HG02763 (cell line): ENCODE measurements at regions not wholly inside any gene's neighbourhood (a gene's known extent, or its start where the extent isn't known, plus 50 kb on each side); places are given as distances from the start of the nearest gene placed in this dataset.
"Not testable (repeated sequence)": the region's sequence is repeated elsewhere in the genome, so short reads cannot be mapped to it uniquely, and the experiment has no call there.

Experiments used
- ATAC-seq: cut with Tn5 transposase; IDR thresholded peaks from one replicate; pipeline ENCODE4 v1.9.1; 2021; ENCODE audit warnings: mild to moderate bottlenecking, moderate library complexity; ENCODE audit not compliant: unreplicated experiment

DNA sequence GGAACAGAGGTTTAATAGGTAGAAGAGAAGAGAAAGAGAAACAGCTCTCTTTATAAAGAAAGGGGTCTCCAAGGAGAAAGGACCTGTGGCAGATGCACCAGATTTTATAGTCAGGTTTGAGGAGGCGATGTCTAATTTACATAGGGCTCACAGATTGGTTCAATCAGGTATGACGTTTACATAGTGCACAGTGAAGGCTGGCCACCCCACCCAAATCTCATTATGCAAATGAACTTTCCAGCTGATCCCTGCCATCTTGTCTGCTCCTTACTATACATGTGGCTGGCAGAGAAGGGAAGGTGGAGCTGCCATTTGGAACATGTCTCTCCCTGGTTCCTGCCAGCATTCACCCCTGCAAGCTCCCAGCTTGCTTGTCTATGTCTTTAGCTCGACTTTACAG is 557.8 kb downstream of the SUCLG1 start:
- no peak for ATAC-seq

DNA sequence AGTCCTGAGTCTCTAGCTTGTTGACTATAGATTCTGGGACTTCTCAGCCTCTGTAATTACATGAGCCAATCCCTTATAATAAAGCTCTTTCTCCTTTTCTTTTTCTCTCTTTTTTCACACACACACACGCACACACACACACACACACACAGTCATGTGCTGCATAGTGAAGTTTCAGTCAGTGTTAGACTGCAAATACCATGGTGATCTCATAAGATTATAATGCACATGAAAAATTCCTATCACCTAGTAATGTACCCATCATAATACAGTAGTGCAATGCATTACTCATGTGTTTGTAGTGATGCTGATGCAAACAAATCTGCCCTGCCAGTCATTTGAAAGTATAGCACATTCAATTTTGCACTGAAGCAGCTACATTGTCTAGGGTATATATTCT is 558.2 kb downstream of the SUCLG1 start:
- no peak for ATAC-seq

DNA sequence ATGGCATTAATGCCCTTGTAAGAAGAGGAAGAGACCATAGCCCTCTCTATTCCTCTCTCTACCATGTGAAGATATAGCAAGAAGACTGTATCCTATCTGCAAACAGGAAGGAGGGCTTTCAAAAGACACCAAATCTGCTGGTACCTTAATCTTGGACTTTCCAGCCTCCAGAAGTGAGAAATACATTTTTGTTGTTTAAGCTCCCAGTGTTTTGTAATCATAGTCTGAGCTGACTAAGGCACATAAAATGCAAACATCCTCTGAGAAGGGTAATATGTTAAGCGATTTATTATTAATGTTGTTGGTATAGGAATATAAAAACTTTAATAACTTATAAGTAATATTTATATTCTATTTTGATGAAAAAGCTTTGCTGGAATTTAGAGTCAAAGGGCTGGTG is 559.8 kb downstream of the SUCLG1 start:
- ATAC-seq = no peak

DNA sequence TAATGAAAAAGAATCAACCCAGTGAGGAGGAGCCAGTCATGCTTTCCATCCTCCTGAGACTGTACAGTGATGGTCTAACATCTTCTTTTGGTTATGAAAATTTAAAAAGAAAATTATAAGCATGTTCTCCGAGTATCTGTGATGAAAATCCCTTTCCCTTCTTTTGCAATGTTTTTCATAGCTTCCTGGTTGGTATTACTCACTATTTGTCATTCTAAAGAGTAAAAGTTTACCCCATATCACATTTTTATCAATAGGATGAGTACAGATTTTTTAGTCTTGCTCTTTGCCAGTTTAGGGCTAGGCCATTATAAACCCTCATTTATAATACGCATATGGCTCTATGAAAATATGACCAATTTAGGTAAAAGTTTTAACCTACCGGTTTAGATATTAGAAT is 564.1 kb downstream of the SUCLG1 start:
- ATAC-seq = no peak

DNA sequence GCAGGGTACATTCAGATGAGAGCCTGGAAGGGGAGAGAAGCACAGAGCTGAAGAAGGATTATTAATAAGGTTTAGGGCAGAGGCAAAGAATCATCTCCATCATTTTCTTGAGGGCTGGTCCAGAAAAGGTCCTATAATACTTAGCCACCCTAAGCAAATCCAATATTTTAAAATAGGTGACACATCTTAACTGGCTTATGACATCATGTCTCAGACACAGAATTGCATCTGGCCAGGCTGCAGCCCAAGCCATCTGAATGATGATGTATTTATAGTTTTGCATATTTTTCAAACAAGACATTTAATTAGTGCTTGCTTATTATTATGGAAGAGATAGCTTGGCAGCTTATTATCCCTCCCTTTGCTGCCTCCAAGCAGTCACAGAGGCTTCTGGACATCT is 571.3 kb downstream of the SUCLG1 start:
- ATAC-seq = no peak

DNA sequence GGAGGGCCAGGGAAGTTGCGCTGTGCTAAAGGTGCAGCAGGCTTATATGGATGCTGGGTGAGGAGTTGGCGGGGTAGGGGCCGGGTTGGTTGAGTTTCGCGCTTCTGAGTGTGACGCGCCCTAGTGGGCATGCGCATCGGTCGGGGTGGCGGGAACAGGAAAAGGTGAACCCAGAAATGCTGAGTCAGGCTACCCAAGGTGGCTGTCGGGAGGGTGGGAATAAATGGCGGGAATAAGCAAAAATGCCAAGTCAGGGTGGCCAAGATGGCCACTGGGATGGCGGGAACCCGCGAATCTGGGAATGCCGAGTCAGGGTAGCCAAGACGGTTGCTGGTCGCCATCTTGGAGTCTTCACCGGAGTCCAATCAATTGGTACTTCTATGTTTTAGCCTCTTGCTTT is 580.0 kb downstream of the SUCLG1 start:
- ATAC-seq = no peak

DNA sequence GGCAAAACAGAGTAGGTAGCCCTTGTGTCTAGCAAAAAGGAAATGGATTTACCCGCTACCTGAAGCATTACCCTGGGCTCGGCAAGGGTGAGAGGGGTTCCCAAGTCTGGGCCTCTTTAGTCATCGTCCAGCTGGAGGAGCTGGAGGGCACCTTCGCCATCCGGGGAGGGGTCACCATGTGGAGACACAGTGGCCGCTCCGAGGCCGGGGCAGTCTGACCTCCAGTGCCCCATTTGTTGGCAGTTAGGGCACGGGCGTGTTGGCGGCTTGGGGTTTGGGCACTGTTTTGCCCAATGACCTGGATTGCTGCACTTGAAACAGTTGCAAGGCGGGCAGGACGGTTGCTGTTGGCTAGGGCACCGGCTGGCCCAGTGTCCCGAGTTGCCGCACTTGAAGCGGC is 581.8 kb downstream of the SUCLG1 start:
- not testable (repeated sequence) for ATAC-seq

DNA sequence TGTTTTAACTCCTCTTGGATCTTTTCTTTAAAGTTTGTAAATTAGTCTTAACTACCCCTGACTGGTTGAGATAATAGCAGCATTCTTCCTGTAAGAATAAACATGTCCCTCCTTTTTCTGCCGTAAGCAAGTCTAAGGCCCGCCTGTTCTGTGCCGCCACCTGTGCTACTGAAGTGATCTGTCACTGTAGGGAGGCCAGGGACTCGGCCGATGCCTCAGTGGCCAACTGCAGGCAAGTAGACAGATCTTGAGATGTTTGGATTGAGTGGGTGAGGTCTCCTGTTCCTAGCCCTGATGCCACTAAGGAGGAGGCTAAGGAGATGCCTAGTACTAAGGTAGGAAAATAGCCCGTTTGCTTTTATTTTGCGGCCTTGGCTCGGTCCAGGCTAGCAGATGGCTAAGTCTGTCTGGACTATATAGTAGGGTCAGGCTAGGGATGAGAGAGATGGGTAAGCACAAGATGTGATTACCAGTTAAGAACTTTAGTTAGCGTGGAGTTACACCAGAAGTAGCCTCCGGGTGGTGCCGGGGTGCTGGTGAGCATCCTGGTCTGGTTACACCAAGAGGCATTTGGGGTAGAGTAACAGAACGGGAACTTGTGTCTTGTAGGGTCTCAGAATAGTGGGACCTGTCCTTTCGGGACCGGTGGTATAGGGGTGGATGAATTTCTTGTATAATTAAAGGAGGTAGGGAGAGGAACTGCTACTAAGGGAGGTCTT is 584.2 kb downstream of the SUCLG1 start:
- ATAC-seq = no peak

DNA sequence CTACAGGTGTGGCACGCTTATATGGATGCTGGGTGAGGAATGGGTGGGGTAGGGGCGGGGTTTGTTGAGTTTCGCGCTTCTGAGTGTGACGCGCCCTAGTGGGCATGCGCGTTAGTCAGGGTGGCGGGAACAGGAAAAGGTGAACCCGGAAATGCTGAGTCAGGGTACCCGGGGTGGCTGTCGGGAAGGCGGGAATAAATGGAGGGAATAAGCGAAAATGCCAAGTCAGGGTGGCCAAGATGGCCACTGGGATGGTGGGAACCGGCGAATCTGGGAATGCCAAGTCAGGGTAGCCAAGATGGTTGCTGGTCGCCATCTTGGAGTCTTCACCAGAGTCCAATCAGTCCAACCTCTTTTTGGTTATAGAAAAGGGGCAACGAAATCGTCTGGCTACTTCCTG is 585.0 kb downstream of the SUCLG1 start:
- ATAC-seq = no peak

DNA sequence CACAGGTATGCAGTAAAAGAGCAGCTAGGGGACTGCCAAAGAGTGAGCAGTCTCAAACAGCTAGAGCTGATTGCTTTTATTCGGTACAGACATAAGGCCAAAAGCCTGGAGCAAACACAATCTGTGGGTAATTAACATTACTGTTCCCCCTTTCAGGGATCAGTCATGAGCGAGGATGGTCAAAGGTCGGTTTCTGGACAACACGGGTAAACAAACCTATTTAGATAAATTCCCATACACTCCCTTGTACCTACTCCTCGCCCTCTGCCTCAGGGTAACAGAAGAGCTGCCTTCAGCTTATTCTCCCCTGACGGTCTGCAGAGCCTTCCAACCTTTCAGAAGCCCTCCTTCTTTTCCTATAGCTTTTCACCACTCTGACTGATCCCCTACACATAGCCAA is 586.0 kb downstream of the SUCLG1 start:
- no peak for ATAC-seq

DNA sequence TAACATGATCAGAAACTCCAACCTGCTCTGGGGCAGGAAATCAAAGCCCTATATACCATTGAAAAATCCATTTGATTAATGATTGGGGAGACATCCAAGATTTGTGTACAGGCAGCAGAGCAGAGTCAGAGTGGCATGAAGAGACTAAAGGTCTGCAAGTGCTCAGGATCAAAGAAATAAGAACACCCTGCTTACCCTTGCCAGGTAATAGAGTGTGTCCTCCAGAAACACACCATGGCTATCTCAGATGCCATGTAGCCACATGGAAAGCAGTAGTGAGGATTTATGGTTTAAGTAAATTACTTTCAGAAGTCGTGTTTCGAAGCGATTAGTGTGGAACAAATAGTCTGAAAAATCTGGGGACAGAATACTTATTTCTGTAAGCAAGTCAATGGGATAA is 592.9 kb downstream of the SUCLG1 start:
- no peak for ATAC-seq

DNA sequence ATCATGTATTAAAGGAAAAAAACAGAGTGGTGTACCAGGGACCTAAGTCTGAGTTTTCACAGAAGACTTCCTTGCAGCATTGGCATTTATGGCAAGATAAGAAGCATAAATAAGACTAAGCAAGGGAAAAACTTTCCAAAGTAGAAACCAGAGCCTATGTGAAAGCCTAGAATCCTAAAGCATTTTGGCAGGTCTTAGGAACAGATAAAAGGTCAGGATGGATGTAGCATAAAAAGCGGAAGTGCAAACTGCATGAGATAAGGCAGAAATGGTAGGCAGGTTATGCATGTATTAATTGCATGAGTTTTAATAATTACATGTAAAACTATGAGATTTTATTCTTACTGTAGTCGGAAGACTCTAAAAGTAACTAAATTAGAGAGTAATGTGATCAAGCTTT is 596.5 kb downstream of the SUCLG1 start:
- no peak for ATAC-seq

DNA sequence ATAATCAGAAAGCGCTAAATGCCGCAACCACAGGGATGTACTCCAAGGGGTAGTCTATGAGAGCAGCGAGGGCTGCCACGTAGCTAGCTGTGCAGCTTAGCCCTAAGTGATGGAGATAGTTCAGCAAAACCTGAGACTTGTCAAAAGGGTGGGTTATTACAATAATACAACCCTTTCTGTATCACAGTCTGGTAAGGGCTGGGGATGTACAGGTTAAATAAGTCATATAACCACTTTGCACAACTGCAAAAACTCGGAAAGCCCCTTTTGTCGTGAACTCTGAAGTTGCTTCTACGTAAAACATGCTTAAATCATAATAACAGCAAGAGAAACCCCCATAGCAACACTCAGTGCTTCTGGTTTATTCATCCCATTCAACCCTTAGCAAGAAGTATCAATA is 598.8 kb downstream of the SUCLG1 start:
- no peak for ATAC-seq

DNA sequence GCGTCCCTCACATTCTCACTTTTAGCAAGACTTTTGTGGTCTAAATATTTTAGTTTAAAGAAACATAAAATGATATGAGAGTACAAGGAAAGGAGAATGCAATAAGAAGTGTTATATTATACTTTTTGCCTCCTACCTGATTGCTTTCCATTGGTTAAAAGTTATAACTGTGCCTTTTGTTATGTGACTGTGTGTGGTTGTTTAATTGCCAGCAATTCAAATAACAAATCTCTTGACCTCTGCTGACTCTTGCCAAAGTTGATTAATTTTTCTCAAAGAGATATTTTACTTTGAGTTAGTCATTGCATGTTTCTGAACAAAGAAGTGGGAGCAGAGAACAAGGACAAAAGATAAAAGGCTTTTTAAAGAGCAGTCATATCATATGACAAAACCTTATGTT is 599.5 kb downstream of the SUCLG1 start:
- ATAC-seq = no peak

DNA sequence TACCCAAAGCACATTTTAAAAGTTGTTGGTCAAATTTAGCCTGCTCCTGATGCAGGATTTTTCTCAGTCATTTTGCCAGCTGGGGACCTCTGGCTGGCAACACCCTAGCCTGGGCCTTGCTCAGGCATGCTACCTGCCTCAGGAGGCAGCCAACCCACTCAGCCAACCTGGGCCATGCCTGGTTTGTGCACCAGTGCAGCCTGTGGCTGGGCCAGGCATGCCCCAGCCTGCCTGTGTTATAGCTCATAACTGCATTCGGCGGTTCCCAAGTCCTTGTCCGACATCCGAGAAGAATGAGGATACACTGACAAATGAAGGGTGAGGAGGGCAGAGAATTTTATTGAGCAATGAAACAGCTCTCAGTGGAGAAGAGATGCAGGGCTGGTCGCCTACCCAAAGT is 608.0 kb downstream of the SUCLG1 start:
- ATAC-seq = no peak

DNA sequence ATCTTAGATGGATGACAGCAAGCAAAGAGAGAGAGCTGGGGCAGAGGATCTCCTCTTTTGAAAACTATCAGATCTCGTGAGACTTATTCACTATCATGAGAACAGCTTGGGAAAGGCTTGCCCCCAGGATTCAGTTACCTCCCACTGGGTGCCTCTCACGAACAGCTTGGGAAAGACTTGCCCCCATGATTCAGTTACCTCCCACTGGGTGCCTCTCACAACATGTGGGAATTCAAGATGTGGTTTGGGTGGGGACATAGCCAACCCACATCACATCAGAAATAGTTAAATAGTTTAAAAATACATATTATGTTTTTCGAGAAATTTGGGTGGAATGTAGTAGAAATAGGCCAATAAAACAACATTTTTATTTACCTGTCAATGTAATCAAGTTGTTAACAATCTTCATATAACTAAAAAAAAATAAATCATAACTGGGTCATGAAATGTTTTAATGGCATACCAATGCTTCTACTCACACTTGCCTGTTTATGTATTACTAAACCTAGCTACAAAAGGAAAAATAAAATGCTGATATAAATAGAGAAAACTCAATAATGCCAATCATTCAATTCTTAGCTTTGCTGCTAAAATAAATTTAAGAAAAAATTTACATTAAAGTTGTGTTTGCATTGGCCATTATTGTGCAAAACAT is 608.9 kb downstream of the SUCLG1 start:
- no peak for ATAC-seq

DNA sequence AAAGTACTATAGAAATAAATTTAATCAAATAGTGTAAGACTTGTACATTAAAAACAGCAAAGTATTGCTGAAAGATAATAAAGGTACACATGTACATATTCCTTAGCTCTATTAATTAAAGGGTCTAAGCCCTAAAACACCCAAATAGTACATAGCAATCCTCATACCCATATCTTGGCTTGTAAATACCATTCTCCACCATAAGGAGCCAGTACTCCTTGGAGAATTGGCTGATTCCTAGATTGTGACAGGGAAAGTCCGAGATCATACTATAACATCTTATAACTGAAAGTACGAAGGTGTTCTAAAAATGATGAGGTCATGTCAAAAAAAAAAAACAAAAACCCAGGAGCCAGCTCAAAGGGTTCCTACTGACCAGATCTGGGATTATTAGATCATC is 614.6 kb downstream of the SUCLG1 start:
- ATAC-seq = no peak

DNA sequence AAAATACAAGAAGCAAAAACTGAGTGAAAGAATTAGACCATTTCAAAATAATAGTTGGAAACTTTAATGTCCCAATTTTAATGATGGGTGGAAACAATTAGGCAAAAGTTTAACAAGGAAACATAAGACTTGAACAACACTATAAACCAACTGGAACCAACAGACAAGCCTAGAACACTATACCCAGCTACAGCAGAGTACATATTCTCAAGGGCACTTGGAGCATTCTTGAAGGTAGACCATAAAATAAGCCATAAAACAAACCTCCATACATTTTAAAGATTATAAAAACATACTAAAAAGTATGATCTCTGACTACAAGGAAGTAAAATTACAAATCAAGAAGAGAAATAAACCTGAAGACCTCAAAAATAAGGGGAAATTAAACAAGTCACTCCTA is 616.7 kb downstream of the SUCLG1 start:
- no peak for ATAC-seq

DNA sequence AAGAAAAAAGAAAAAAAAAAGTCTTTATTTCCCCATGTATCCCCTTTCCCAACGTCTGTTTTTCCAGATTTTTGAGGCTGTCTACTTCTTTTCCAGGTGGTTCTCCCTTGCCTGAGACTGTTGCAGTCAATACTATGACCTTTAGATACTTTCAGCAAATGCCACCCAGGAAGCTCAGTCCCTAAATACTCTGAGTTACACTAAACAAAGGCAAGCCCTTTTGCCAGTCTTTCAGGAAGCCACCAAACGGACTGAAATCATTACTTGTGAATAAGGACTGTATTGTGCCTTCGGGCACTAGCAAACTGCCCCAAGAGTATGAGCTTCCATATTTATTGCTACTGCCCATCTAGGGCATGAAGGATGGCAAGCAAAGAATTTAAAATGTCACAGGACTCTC is 621.3 kb downstream of the SUCLG1 start:
- no peak for ATAC-seq

DNA sequence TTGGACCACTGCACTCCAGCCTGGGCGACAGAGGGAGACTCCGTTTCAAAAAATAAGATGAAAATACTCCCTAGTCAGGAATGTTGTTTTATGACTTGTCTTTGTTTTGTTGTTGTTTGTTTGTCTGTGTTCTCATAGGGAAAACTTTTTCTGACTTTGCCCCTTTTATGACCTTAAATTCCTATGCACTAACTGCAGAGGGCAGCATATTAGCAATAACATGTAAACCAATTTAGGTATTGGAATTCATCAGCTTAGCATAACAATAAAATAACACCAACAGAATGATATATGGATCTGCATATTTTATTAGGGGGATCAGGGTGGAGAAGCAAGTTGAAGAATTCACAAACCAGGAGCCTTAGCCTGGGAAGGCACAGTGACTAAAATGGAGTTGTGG is 631.5 kb downstream of the SUCLG1 start:
- no peak for ATAC-seq

DNA sequence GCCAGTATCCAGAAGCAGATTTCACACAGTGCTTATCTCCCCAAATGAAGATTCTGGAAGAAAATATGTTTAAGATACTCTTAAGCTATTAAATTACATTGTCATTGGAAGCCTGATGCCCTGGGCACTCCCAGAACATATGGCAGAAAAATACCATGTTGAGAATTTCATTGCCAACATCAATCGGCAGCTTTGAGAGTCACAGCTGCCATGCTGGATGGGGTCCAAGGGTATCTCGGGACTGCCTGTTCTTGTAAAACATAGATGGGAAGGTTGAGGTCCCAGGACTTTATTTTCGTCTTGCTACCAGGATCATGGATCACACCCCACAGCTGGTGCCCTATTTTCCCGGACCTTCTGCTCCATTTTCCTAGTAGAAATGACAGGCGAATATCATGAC is 632.5 kb downstream of the SUCLG1 start:
- no peak for ATAC-seq

DNA sequence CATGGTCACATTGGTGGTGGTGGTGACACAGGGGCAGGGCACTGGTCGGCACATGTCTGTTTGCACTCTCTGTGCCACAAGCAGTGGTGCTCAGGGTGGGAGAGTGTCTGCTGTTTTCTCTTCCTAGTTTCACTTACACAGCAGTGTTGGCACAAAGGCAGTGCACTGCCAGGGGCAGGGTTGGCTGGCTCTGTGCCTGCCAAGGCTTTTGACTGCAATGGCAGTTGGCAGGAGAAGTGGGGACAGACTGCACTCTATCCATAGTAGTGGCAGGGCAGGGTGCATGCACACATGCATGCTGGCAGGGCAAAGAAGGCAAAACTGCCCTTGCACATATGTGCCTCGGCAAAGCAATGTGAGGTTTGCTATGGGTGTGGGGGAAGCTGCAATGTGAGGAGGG is 635.9 kb downstream of the SUCLG1 start:
- ATAC-seq = no peak

DNA sequence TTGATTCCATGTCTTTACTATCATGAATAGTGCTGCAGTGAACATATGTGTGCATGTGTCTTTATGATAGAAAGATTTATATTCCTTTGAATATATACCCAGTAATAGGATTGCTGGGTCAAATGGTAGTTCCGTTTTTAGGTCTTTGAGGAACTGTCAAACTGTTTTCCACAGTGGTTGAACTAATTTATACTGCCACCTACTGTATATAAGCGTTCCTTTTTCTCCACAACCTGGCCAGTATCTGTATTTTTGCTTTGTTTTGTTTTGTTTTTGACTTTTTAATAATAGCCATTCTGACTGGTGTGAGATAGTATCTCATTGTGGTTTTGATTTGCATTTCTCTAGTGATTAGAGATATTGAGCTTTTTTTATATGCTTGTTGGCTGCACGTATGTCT is 641.6 kb downstream of the SUCLG1 start:
- ATAC-seq = no peak
